Gastroesophageal sphincter (tissue), 4 donors: ENCODE measurements at regions not wholly inside any gene's neighbourhood (a gene's known extent, or its start where the extent isn't known, plus 50 kb on each side); places are given as distances from the start of the nearest gene placed in this dataset.
A peak's percentile ranks its signal among the peaks of the same experiment; 100 is the strongest.

ENCODE experiments used
- ATAC-seq: fragments of 150-250 bp; one replicate; pipeline ENCODE4 v1.9.1; 2016; ENCODE audit warnings: mild to moderate bottlenecking, moderate library complexity
- H3K27ac ChIP-seq, 4 donors: fragments of 200-600 bp; sonication (generic) in 3 of 4; 1 replicate in 3 of 4; 2 replicates in 1 of 4; pipeline ENCODE4 v1.5.1; 2016 to 2019
- H3K27me3 ChIP-seq: fragments of 200-600 bp; sonication (generic); one replicate; pipeline ENCODE4 v1.5.1; 2019
- H3K36me3 ChIP-seq, 2 donors: fragments of 200-600 bp; sonication (generic); one replicate each; pipeline ENCODE4 v1.5.1; 2019; ENCODE audit warnings: control low read depth in 1 of 2
- H3K4me1 ChIP-seq, 3 donors: fragments of 200-600 bp; sonication (generic); 1 replicate in 2 of 3; 2 replicates in 1 of 3; pipeline ENCODE4 v1.5.1; 2016 to 2019; ENCODE audit warnings: control low read depth in 2 of 3
- H3K4me3 ChIP-seq, 2 donors: fragments of 200-600 bp; sonication (generic); one replicate each; pipeline ENCODE4 v1.5.1; 2019; ENCODE audit warnings: mild to moderate bottlenecking in 1 of 2, moderate library complexity in 1 of 2
- H3K9me3 ChIP-seq, 3 donors: fragments of 200-600 bp; sonication (generic); one replicate each; pipeline ENCODE4 v1.5.1; 2017 to 2019; ENCODE audit warnings: control low read depth in 2 of 3
- EP300 ChIP-seq: sonication (generic); formaldehyde crosslinking; IDR thresholded peaks from one replicate; pipeline ENCODE4 v1.6.1; 2017; ENCODE audit warnings: antibody characterized with exemption, mild to moderate bottlenecking
- POLR2A ChIP-seq, 2 donors: fragments of 450-650 bp; IDR thresholded peaks; one replicate each; pipeline ENCODE4 v1.6.1; 2017; ENCODE audit warnings: antibody characterized with exemption in 2 of 2, mild to moderate bottlenecking in 2 of 2, moderate library complexity in 1 of 2
- POLR2AphosphoS5 ChIP-seq: sonication (generic); formaldehyde crosslinking; IDR thresholded peaks from one replicate; pipeline ENCODE4 v1.6.1; 2017; ENCODE audit warnings: antibody characterized with exemption
- WGBS, 2 donors: methylation state at CpG; one replicate each; pipeline ENCODE4 v1.1.5; 2018; ENCODE audit warnings: low coverage in 1 of 2; 5-methylcytosine and 5-hydroxymethylcytosine counted together
- TF ChIP-seq, protein P1 (sequence below), 4 experiments: fragments of 200-600 bp in 2 of 4; fragments of 450-650 bp in 2 of 4; sonication (generic) in 1 of 4; IDR thresholded peaks; one replicate each; pipeline ENCODE4 v1.5.1; 2017 to 2019; ENCODE audit warnings: antibody characterized with exemption in 4 of 4, mild to moderate bottlenecking in 2 of 4, moderate library complexity in 2 of 4

DNA sequence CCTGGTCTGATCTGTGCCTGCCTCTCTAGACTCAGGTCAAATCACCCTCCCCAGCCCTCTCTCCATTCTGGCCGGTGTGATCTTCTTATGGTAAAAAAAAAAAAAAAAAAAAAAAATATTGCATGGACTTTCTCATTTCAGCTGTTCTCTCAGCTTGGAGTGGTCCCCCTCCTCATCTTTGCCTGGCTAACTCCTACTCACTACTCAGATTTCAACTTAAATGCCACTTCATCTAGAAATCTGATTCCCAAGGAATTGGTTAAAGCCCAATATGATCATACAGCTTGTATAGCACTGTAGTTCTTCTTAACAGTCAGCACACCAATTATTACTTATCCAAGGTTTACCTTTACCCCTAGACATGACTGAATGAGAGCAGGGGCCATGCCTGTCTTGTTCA is 105.9 kb upstream of the CARMIL1 start:
- H3K9me3 ChIP-seq, result no peaks in the 10 kb centered on the region
- ATAC-seq, result no peak
- H3K27me3 ChIP-seq, result no peaks in the 10 kb centered on the region
- H3K4me1 ChIP-seq, result peaks cover 0 to 15% (median 0%) of the 10 kb centered on the region in 3 donors
- H3K4me3 ChIP-seq, result no peak overlapping the region
- H3K36me3 ChIP-seq, result no peaks in the 10 kb centered on the region
- no peak overlapping the region for H3K27ac ChIP-seq
- 57% methylated on average over 1 of the region's 1 CpG; no CpG with 5 or more reads in 1 of the 2 donors for WGBS, 2 donors
- TF ChIP-seq, protein P1, sequence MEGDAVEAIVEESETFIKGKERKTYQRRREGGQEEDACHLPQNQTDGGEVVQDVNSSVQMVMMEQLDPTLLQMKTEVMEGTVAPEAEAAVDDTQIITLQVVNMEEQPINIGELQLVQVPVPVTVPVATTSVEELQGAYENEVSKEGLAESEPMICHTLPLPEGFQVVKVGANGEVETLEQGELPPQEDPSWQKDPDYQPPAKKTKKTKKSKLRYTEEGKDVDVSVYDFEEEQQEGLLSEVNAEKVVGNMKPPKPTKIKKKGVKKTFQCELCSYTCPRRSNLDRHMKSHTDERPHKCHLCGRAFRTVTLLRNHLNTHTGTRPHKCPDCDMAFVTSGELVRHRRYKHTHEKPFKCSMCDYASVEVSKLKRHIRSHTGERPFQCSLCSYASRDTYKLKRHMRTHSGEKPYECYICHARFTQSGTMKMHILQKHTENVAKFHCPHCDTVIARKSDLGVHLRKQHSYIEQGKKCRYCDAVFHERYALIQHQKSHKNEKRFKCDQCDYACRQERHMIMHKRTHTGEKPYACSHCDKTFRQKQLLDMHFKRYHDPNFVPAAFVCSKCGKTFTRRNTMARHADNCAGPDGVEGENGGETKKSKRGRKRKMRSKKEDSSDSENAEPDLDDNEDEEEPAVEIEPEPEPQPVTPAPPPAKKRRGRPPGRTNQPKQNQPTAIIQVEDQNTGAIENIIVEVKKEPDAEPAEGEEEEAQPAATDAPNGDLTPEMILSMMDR (IDR thresholded peaks at IDR 0.05), result no peak

GRCh38 chr6:25173951-25174474 is 105.2 kb upstream of the CARMIL1 start:
- TF ChIP-seq POLR2AphosphoS5 (peak; percentile 85), EP300 (no peak)
- H3K4me1 ChIP-seq, result peaks cover 0 to 15% (median 0%) of the 10 kb centered on the region in 3 donors
- H3K4me3 ChIP-seq, result no peak overlapping the region
- H3K27me3 ChIP-seq, result no peaks in the 10 kb centered on the region
- no peaks in the 10 kb centered on the region for H3K36me3 ChIP-seq
- 75 to 100% methylated on average over 1 to 2 of the region's 4 CpGs for WGBS, 2 donors
- H3K9me3 ChIP-seq, result no peaks in the 10 kb centered on the region
- no peak overlapping the region for H3K27ac ChIP-seq
- ATAC-seq, result no peak

GRCh38 chr6:25174678-25175077 is 104.5 kb upstream of the CARMIL1 start:
- H3K9me3 ChIP-seq, result no peaks in the 10 kb centered on the region
- no peaks in the 10 kb centered on the region for H3K27me3 ChIP-seq
- H3K36me3 ChIP-seq, result no peaks in the 10 kb centered on the region
- H3K4me3 ChIP-seq, result no peak overlapping the region
- no peak overlapping the region for H3K27ac ChIP-seq
- ATAC-seq, result no peak
- 89 to 90% methylated on average over 5 of the region's 6 CpGs for WGBS, 2 donors
- peaks cover 0 to 12% (median 0%) of the 10 kb centered on the region in 3 donors for H3K4me1 ChIP-seq
- TF ChIP-seq POLR2A (IDR thresholded peaks at IDR 0.05) (no peak), POLR2AphosphoS5 (no peak), EP300 (no peak)
- TF ChIP-seq, protein P1 (IDR thresholded peaks at IDR 0.05), result no peak

- H3K4me1 ChIP-seq, result peaks cover 0 to 9% (median 0%) of the 10 kb centered on the region in 3 donors
- no peaks in the 10 kb centered on the region for H3K27me3 ChIP-seq
- H3K27ac ChIP-seq, result no peak overlapping the region
- ATAC-seq, result no peak
- 74 to 77% methylated on average over 6 of the region's 6 CpGs for WGBS, 2 donors
- no peaks in the 10 kb centered on the region for H3K36me3 ChIP-seq
- TF ChIP-seq, protein P1 (IDR thresholded peaks at IDR 0.05), result no peak
- TF ChIP-seq EP300, result no peak
- no peak for TF ChIP-seq POLR2AphosphoS5
- TF ChIP-seq POLR2A (IDR thresholded peaks at IDR 0.05), result no peak
- H3K4me3 ChIP-seq, result no peak overlapping the region
- no peaks in the 10 kb centered on the region for H3K9me3 ChIP-seq
Measured at GRCh38 chr6:25175196-25175595, 104.0 kb upstream of the CARMIL1 start.

- Histone ChIP-seq H3K9me3 (no peaks in the 10 kb centered on the region), H3K4me1 (peaks cover 0 to 9% (median 0%) of the 10 kb centered on the region in 3 donors), H3K36me3 (no peaks in the 10 kb centered on the region), H3K27ac (no peak overlapping the region), H3K4me3 (no peak overlapping the region), H3K27me3 (no peaks in the 10 kb centered on the region)
- no peak for ATAC-seq
- TF ChIP-seq POLR2A (IDR thresholded peaks at IDR 0.05) (no peak), EP300 (no peak), POLR2AphosphoS5 (no peak)
- TF ChIP-seq, protein P1 (IDR thresholded peaks at IDR 0.05), result no peak
- 80 to 100% methylated on average over 1 of the region's 2 CpGs for WGBS, 2 donors
Measured at GRCh38 chr6:25175681-25176080, 103.5 kb upstream of the CARMIL1 start.
